ENCODE measurements at regions not wholly inside any gene's neighbourhood (a gene's known extent, or its start where the extent isn't known, plus 50 kb on each side); places are given as distances from the start of the nearest gene placed in this dataset.
"Not testable (repeated sequence)": the region's sequence is repeated elsewhere in the genome, so short reads cannot be mapped to it uniquely, and the experiment has no call there.

DNA sequence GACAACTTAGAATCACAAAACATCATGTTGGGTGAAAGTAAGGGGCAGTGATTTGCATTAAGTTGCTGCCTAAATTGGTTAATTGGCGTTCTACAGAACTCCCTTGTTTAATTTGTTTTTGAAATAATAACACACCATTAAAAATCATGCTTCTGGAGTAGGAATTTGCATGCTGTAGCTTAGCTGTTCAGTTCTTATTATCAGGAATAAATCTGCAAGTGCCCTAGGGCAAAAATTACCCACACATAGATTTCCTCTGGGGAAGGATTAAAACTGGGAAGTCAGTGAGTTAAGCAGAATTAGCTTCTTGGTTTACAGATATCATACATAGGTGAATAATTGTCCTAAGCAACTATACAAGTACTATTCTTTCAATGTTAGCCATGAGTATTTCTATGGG, 381.6 kb upstream of the NAALADL2 start:
- Histone ChIP-seq H3K4me1 (no peaks in the 10 kb centered on the region), H3K9me3 (no peaks in the 10 kb centered on the region), H3K27me3 (ENCODE audit: low read depth) (no peaks in the 10 kb centered on the region), H3K36me3 (no peaks in the 10 kb centered on the region), H3K4me3 (no peak overlapping the region), H3K27ac (no peak overlapping the region)
- intact Hi-C loops (cut with DNase I) = no loop called here
- DNase-seq (no peak), ATAC-seq (no peak)
- TF ChIP-seq, protein P1, sequence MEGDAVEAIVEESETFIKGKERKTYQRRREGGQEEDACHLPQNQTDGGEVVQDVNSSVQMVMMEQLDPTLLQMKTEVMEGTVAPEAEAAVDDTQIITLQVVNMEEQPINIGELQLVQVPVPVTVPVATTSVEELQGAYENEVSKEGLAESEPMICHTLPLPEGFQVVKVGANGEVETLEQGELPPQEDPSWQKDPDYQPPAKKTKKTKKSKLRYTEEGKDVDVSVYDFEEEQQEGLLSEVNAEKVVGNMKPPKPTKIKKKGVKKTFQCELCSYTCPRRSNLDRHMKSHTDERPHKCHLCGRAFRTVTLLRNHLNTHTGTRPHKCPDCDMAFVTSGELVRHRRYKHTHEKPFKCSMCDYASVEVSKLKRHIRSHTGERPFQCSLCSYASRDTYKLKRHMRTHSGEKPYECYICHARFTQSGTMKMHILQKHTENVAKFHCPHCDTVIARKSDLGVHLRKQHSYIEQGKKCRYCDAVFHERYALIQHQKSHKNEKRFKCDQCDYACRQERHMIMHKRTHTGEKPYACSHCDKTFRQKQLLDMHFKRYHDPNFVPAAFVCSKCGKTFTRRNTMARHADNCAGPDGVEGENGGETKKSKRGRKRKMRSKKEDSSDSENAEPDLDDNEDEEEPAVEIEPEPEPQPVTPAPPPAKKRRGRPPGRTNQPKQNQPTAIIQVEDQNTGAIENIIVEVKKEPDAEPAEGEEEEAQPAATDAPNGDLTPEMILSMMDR (IDR thresholded peaks at IDR 0.05) = no peak

DNA sequence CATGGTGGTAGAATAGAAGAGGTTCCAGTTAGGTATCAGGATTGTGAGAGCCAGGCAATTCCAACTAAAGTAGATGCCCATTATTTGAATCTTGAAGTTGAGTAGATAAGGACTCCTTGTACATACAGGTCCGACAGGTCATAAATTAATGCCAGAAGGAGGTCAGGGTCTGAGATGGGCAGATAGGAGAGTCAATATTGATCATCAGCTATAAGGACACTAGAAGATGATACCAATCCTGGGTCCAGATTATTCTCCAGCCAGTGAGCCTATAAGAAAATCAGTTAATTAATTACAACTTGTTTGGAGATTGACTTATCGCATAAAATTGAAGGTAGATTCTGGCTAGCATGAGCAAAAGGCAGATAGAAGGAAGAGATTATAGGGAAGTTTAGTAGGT, 378.4 kb upstream of the NAALADL2 start:
- H3K36me3 ChIP-seq = no peaks in the 10 kb centered on the region
- no peak for ATAC-seq
- H3K27me3 ChIP-seq (ENCODE audit: low read depth) = no peaks in the 10 kb centered on the region
- intact Hi-C loops (cut with DNase I) = no loop called here
- no peak overlapping the region for H3K27ac ChIP-seq
- H3K4me1 ChIP-seq = no peaks in the 10 kb centered on the region
- no peak overlapping the region for H3K4me3 ChIP-seq
- TF ChIP-seq, protein P1 (IDR thresholded peaks at IDR 0.05) = no peak
- DNase-seq = no peak
- no peaks in the 10 kb centered on the region for H3K9me3 ChIP-seq

DNA sequence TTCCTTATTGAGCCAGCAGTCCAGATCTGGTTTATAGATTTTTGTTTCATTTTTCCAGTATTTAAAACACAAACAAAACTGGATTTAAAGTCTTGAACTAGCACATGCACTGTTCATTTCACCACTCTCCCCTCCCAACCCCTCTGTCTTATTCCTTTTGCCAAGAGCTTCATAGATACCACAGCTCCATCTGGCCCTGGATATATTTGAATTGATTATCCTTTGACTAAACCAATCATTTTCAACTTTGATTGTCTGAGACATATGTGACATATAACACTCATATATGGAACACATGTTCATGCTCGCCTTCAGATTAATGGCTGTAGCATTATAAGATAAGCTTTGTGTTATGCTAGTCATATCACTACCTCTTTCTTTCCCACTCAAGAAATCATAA, 376.6 kb upstream of the NAALADL2 start:
- Histone ChIP-seq H3K4me3 (no peak overlapping the region), H3K27ac (no peak overlapping the region), H3K27me3 (ENCODE audit: low read depth) (no peaks in the 10 kb centered on the region), H3K4me1 (no peaks in the 10 kb centered on the region), H3K36me3 (no peaks in the 10 kb centered on the region), H3K9me3 (no peaks in the 10 kb centered on the region)
- TF ChIP-seq, protein P1 (IDR thresholded peaks at IDR 0.05) = no peak
- no peak for DNase-seq
- ATAC-seq = no peak
- intact Hi-C loops (cut with DNase I) = no loop called here

DNA sequence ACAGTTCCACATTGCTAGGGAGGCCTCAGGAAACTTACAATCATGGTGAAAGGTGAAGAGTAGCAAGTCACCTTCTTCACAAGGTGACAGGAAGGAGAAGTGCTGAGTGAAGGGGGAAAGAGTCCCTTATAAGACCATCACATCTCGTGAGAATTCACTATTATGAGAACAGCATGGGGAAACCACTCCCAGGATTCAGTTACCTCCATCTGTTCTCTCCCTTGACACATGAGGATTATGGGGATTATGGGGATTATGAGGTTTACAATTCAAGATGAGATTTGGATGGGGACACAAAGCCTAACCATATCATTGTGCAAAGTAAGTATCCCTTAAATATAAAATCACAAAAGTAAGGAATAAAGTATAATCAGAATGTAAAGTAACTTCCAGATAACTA, 375.9 kb upstream of the NAALADL2 start:
- intact Hi-C loops (cut with DNase I) = no loop called here
- TF ChIP-seq, protein P1 (IDR thresholded peaks at IDR 0.05) = no peak
- no peaks in the 10 kb centered on the region for H3K36me3 ChIP-seq
- no peak overlapping the region for H3K4me3 ChIP-seq
- H3K4me1 ChIP-seq = no peaks in the 10 kb centered on the region
- no peaks in the 10 kb centered on the region for H3K27me3 ChIP-seq (ENCODE audit: low read depth)
- ATAC-seq (no peak), DNase-seq (no peak)
- H3K9me3 ChIP-seq = no peaks in the 10 kb centered on the region
- no peak overlapping the region for H3K27ac ChIP-seq

DNA sequence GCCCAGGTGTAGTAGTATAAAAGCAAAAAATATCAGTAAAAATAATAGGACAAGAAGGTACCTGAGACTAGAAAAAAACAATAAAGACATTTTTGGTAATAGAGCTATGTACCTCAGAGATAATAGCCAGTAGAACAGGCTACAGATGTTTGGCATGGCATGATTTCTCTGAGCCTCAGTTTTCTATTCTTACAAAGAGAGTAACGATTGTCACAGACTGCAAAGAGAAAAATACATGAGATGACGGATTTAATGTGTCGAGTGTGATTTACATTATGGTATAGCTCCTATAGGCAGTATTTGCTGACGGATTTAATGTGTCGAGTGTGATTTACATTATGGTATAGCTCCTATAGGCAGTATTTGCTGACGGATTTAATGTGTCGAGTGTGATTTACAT, 375.3 kb upstream of the NAALADL2 start:
- H3K36me3 ChIP-seq; H3K9me3 ChIP-seq; H3K4me1 ChIP-seq; H3K27ac ChIP-seq; H3K4me3 ChIP-seq; H3K27me3 ChIP-seq (ENCODE audit: low read depth); intact Hi-C loops (cut with DNase I); ATAC-seq; DNase-seq: not testable (repeated sequence)

DNA sequence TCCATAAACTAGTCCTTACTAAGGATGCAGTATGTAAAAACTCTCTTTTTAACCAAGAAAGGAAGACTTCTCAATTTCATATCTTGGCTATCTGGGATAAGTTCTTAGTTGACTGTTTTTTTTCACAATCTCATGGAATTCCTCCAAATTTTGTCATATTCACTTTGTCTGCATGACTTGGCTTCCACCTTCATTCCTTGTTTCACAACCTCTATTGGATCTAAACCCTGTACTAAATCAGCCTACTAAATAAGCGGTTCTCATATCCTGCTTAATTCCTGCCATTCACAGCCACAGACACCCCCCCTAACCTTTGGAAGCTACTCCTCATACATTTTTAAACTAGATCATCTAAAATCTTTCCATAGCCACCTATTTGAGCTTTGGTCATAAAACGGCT, 370.6 kb upstream of the NAALADL2 start:
- TF ChIP-seq, protein P1 (IDR thresholded peaks at IDR 0.05) = no peak
- intact Hi-C loops (cut with DNase I) = no loop called here
- DNase-seq = no peak

More for the DNA sequence above, 370.6 kb upstream of the NAALADL2 start:
- H3K27me3 ChIP-seq (ENCODE audit: low read depth) = no peaks in the 10 kb centered on the region
- no peak for ATAC-seq
- no peak overlapping the region for H3K4me3 ChIP-seq
- H3K4me1 ChIP-seq = no peaks in the 10 kb centered on the region
- H3K36me3 ChIP-seq = no peaks in the 10 kb centered on the region
- no peak overlapping the region for H3K27ac ChIP-seq
- H3K9me3 ChIP-seq = no peaks in the 10 kb centered on the region

All from lower lobe of right lung (tissue), 2 donors.